PC-3 (cell line): ENCODE measurements at regions not wholly inside any gene's neighbourhood (a gene's known extent, or its start where the extent isn't known, plus 50 kb on each side); places are given as distances from the start of the nearest gene placed in this dataset.
"Not testable (repeated sequence)": the region's sequence is repeated elsewhere in the genome, so short reads cannot be mapped to it uniquely, and the experiment has no call there.

ENCODE experiments used
- CTCF ChIP-seq: fragments of 300-600 bp; sonication (generic); conservative IDR thresholded peaks from 2 replicates; pipeline ENCODE4 v1.5.1; 2017; ENCODE audit warnings: antibody characterized with exemption, low read depth, mild to moderate bottlenecking, low read length
- EZH2 ChIP-seq: fragments of 300-600 bp; sonication (generic); IDR thresholded peaks from one replicate; pipeline ENCODE4 v1.6.1; 2017; ENCODE audit warnings: antibody characterized with exemption, mild to moderate bottlenecking, low read length; ENCODE audit not compliant: unreplicated experiment
- EZH2phosphoT487 ChIP-seq: fragments of 300-600 bp; sonication (generic); IDR thresholded peaks from 2 replicates; pipeline ENCODE4 v1.6.1; 2018; ENCODE audit warnings: mild to moderate bottlenecking, antibody characterized with exemption, low read length, borderline replicate concordance

GRCh38 chr3:75609598-75609997, 54.5 kb upstream of the FRG2C start:
- not testable (repeated sequence) for TF ChIP-seq CTCF, EZH2, EZH2phosphoT487
